ENCODE measurements at regions not wholly inside any gene's neighbourhood (a gene's known extent, or its start where the extent isn't known, plus 50 kb on each side); places are given as distances from the start of the nearest gene placed in this dataset.

DNA sequence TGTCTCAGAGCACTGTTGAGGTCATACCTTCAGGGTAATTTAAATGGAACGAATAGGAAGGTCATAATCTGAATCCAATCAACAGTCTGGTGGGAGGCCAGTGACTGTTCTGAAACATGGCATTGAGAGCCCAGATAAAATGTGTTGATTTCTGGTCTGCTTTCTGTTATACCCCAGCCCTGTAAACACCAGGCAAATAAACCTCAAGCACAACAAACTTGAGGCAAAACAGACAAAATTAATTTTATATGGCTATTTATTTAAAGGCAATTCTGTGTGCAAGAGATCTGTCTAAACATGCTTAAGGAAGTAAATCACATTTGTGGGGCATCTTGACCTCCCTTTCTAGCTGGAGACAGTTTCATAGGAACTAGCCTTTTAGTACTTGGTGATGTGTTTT is 140.9 kb upstream of the SPEF2 start:
- Histone ChIP-seq H3K27me3 (ENCODE audit: insufficient read depth, low read depth) (no peaks in the 10 kb centered on the region), H3K36me3 (ENCODE audit: insufficient read depth) (no peaks in the 10 kb centered on the region), H4K20me1 (ENCODE audit: insufficient read depth) (no peaks in the 10 kb centered on the region), H3K4me3 (IDR thresholded peaks at IDR 0.05; ENCODE audit: insufficient read depth, low read depth, low read length) (no peak overlapping the region), H3K79me2 (ENCODE audit: insufficient read depth, low read depth) (no peaks in the 10 kb centered on the region), H3K4me1 (ENCODE audit: low read depth, poor library complexity, severe bottlenecking) (peaks cover 12% of the 10 kb centered on the region), H2AFZ (ENCODE audit: low read depth) (no peak overlapping the region), H3K4me2 (no peak overlapping the region), H3K27ac (no peak overlapping the region), H3K9ac (no peak overlapping the region)
- TF ChIP-seq, protein P1, sequence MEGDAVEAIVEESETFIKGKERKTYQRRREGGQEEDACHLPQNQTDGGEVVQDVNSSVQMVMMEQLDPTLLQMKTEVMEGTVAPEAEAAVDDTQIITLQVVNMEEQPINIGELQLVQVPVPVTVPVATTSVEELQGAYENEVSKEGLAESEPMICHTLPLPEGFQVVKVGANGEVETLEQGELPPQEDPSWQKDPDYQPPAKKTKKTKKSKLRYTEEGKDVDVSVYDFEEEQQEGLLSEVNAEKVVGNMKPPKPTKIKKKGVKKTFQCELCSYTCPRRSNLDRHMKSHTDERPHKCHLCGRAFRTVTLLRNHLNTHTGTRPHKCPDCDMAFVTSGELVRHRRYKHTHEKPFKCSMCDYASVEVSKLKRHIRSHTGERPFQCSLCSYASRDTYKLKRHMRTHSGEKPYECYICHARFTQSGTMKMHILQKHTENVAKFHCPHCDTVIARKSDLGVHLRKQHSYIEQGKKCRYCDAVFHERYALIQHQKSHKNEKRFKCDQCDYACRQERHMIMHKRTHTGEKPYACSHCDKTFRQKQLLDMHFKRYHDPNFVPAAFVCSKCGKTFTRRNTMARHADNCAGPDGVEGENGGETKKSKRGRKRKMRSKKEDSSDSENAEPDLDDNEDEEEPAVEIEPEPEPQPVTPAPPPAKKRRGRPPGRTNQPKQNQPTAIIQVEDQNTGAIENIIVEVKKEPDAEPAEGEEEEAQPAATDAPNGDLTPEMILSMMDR (conservative IDR thresholded peaks at IDR 0.05; ENCODE audit: low read depth, low read length) = no peak

DNA sequence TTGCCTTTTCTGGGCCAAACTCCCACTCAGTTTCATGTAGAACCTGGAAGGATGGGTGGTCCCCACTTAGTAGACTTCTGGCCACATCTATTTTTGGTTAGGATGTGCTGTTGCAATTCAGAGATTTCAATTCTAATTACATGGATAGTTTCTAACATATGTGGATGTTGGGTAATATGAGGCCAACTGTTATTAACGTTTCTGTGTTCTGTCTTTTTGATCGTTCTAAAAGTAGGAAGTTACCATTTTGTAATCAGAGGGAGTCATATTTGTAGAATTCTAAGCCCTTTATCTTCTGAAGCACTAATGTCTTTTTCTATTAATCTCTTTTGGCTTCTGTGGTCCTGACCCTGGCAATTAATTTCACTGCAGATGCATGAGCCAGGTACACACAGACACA is 141.6 kb upstream of the SPEF2 start:
- no peak overlapping the region for H3K4me2 ChIP-seq

DNA sequence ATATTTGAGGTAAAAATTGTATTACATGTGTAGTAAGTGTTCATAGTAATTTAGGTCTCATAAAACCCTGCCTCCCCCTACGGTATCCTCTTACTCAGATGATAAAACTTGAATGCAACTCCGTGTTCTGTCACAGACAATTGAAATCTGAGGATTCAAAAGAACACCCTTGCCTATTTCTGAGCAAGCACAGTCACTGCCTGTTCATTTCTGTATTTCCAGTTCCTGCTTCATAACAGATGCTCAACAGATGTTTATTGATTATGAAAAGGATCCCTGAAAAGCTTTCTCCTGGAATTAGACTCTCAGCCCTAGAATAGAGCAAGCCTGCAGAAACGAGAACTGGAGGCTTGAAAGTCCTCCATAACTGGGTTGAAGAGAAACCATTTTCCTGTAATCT is 144.1 kb upstream of the SPEF2 start:
- TF ChIP-seq, protein P1 (conservative IDR thresholded peaks at IDR 0.05; ENCODE audit: low read depth, low read length) = no peak
- Histone ChIP-seq H3K36me3 (ENCODE audit: insufficient read depth) (no peaks in the 10 kb centered on the region), H3K4me2 (no peak overlapping the region), H3K4me1 (ENCODE audit: low read depth, poor library complexity, severe bottlenecking) (no peaks in the 10 kb centered on the region), H2AFZ (ENCODE audit: low read depth) (no peak overlapping the region), H3K79me2 (ENCODE audit: insufficient read depth, low read depth) (no peaks in the 10 kb centered on the region), H3K4me3 (IDR thresholded peaks at IDR 0.05; ENCODE audit: insufficient read depth, low read depth, low read length) (no peak overlapping the region), H3K27ac (no peak overlapping the region), H4K20me1 (ENCODE audit: insufficient read depth) (no peaks in the 10 kb centered on the region), H3K9ac (no peak overlapping the region), H3K27me3 (ENCODE audit: insufficient read depth, low read depth) (no peaks in the 10 kb centered on the region)

More for the DNA sequence above, 141.6 kb upstream of the SPEF2 start:
- Histone ChIP-seq H4K20me1 (ENCODE audit: insufficient read depth) (no peaks in the 10 kb centered on the region), H3K79me2 (ENCODE audit: insufficient read depth, low read depth) (no peaks in the 10 kb centered on the region), H3K36me3 (ENCODE audit: insufficient read depth) (no peaks in the 10 kb centered on the region), H3K4me3 (IDR thresholded peaks at IDR 0.05; ENCODE audit: insufficient read depth, low read depth, low read length) (no peak overlapping the region), H3K27ac (no peak overlapping the region), H3K4me1 (ENCODE audit: low read depth, poor library complexity, severe bottlenecking) (peaks cover 12% of the 10 kb centered on the region), H3K27me3 (ENCODE audit: insufficient read depth, low read depth) (no peaks in the 10 kb centered on the region), H3K9ac (no peak overlapping the region), H2AFZ (ENCODE audit: low read depth) (no peak overlapping the region)
- TF ChIP-seq, protein P1 (conservative IDR thresholded peaks at IDR 0.05; ENCODE audit: low read depth, low read length) = no peak

DNA sequence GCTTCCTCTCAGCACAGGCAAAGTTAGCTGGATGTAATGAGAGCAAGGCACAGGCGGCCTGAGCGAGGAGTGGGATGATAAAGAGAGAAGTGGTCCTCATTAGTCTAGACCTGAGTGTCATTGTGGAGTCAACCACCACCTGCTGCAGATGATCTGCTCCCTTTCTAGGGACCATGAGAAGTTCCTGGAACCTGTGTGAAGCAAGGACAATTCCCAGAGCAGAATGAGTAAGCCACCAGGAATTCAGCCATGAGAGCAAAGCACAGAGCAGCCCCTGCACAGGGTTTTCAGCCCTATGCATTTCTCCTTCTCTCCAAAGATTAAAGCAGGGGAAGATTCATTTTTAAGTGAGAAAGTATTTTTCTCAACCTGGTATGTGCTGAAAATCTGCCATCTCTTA is 146.8 kb upstream of the SPEF2 start:
- Histone ChIP-seq H3K79me2 (ENCODE audit: insufficient read depth, low read depth) (no peaks in the 10 kb centered on the region), H3K27me3 (ENCODE audit: insufficient read depth, low read depth) (no peaks in the 10 kb centered on the region), H2AFZ (ENCODE audit: low read depth) (no peak overlapping the region), H3K4me3 (IDR thresholded peaks at IDR 0.05; ENCODE audit: insufficient read depth, low read depth, low read length) (no peak overlapping the region), H3K9ac (no peak overlapping the region), H4K20me1 (ENCODE audit: insufficient read depth) (no peaks in the 10 kb centered on the region), H3K4me1 (ENCODE audit: low read depth, poor library complexity, severe bottlenecking) (no peaks in the 10 kb centered on the region), H3K36me3 (ENCODE audit: insufficient read depth) (no peaks in the 10 kb centered on the region), H3K27ac (no peak overlapping the region), H3K4me2 (no peak overlapping the region)
- TF ChIP-seq, protein P1 (conservative IDR thresholded peaks at IDR 0.05; ENCODE audit: low read depth, low read length) = no peak

All from KMS-11 (cell line).